Tibial nerve (tissue), 4 donors: ENCODE measurements at regions not wholly inside any gene's neighbourhood (a gene's known extent, or its start where the extent isn't known, plus 50 kb on each side); places are given as distances from the start of the nearest gene placed in this dataset.

Experiments
- DNase-seq, 2 donors: peaks; one replicate each; pipeline ENCODE4 v3.0.0-alpha.2; 2019; ENCODE audit warnings: low spot score in 2 of 2
- H3K27ac ChIP-seq, 4 donors: fragments of 200-600 bp; sonication (generic) in 3 of 4; one replicate each; pipeline ENCODE4 v1.5.1; 2017 to 2019; ENCODE audit warnings: mild to moderate bottlenecking in 1 of 4
- H3K27me3 ChIP-seq, 2 donors: fragments of 200-600 bp; sonication (generic) in 1 of 2; one replicate each; pipeline versions ENCODE4 v1.5.1 to v1.6.0; 2017 to 2019
- H3K36me3 ChIP-seq, 3 donors: fragments of 200-600 bp; sonication (generic); one replicate each; pipeline ENCODE4 v1.5.1; 2018 to 2019
- H3K4me1 ChIP-seq, 4 donors: fragments of 200-600 bp; sonication (generic) in 3 of 4; one replicate each; pipeline ENCODE4 v1.5.1; 2017 to 2019
- H3K4me3 ChIP-seq, 4 donors: fragments of 200-600 bp; sonication (generic) in 3 of 4; one replicate each; pipeline ENCODE4 v1.5.1; 2017 to 2019; ENCODE audit warnings: mild to moderate bottlenecking in 1 of 4, moderate library complexity in 1 of 4
- H3K9me3 ChIP-seq, 4 donors: fragments of 200-600 bp; sonication (generic) in 3 of 4; one replicate each; pipeline ENCODE4 v1.5.1; 2017 to 2019
- EP300 ChIP-seq, 2 donors: sonication (generic); formaldehyde crosslinking; IDR thresholded peaks; one replicate each; pipeline ENCODE4 v1.6.1; 2017; ENCODE audit warnings: antibody characterized with exemption in 2 of 2, mild to moderate bottlenecking in 1 of 2
- POLR2A ChIP-seq, 2 donors: fragments of 450-650 bp; IDR thresholded peaks; one replicate each; pipeline ENCODE4 v1.6.1; 2017; ENCODE audit warnings: antibody characterized with exemption in 2 of 2, mild to moderate bottlenecking in 2 of 2, moderate library complexity in 2 of 2
- WGBS, 2 donors: methylation state at CpG; one replicate each; pipeline ENCODE4 v1.1.5; 2018; 5-methylcytosine and 5-hydroxymethylcytosine counted together
- TF ChIP-seq, protein P1 (sequence below), 5 experiments: fragments of 200-600 bp in 3 of 5; fragments of 450-650 bp in 2 of 5; sonication (generic) in 3 of 5; IDR thresholded peaks; one replicate each; pipeline ENCODE4 v1.5.1; 2016 to 2019; ENCODE audit warnings: antibody characterized with exemption in 5 of 5, mild to moderate bottlenecking in 3 of 5, moderate library complexity in 2 of 5

DNA sequence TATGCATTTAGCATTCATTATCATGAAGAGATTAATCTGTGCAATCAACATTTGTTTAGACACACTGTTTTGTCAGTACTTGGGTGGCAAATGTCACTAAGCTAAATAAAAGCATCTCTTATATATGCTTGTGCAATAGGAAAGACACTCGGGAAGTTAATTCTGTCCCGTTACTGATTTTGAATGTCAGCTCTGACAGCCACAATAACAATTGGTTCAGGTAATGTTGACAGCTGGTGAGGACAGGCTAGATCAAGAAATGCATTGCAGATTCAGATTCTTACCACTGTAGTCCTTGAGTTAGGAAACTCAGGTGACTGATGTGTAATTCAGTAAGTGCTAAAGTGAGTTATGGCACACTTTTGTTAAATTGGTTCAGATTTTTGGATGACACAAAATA, 523.8 kb upstream of the FAT3 start:
- DNase-seq: no peak
- 72 to 76% methylated on average over 2 of the region's 2 CpGs for WGBS, 2 donors
- Histone ChIP-seq H3K27ac (no peak overlapping the region), H3K27me3 (no peaks in the 10 kb centered on the region), H3K4me3 (no peak overlapping the region), H3K4me1 (no peaks in the 10 kb centered on the region), H3K36me3 (no peaks in the 10 kb centered on the region), H3K9me3 (no peaks in the 10 kb centered on the region)
- no peak for TF ChIP-seq POLR2A (IDR thresholded peaks at IDR 0.05)
- TF ChIP-seq, protein P1, sequence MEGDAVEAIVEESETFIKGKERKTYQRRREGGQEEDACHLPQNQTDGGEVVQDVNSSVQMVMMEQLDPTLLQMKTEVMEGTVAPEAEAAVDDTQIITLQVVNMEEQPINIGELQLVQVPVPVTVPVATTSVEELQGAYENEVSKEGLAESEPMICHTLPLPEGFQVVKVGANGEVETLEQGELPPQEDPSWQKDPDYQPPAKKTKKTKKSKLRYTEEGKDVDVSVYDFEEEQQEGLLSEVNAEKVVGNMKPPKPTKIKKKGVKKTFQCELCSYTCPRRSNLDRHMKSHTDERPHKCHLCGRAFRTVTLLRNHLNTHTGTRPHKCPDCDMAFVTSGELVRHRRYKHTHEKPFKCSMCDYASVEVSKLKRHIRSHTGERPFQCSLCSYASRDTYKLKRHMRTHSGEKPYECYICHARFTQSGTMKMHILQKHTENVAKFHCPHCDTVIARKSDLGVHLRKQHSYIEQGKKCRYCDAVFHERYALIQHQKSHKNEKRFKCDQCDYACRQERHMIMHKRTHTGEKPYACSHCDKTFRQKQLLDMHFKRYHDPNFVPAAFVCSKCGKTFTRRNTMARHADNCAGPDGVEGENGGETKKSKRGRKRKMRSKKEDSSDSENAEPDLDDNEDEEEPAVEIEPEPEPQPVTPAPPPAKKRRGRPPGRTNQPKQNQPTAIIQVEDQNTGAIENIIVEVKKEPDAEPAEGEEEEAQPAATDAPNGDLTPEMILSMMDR (IDR thresholded peaks at IDR 0.05): no peak
- no peak for TF ChIP-seq EP300 (IDR thresholded peaks at IDR 0.05)

DNA sequence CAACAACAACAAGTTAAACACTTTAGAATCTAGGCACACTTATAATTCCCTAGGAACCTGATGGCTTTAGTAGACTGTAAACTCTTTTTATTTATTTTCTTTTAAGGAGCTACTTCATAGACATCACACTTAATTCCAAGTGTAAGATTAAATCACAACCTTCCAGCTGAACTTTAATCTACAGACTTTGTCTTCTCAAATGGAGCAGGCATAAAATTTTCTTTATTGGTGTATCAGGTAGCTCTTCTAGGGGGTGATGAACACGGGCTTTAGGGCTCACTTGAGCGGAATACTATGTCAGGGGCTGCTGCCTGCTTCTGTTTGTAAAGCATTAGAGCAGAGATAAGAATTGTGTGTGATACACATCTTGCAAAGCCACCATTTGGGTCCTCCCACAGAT, 525.8 kb upstream of the FAT3 start:
- H3K27ac ChIP-seq: no peak overlapping the region
- no peaks in the 10 kb centered on the region for H3K27me3 ChIP-seq
- no peaks in the 10 kb centered on the region for H3K36me3 ChIP-seq
- H3K4me1 ChIP-seq: no peaks in the 10 kb centered on the region
- 65 to 70% methylated on average over 2 of the region's 2 CpGs for WGBS, 2 donors
- no peaks in the 10 kb centered on the region for H3K9me3 ChIP-seq
- TF ChIP-seq EP300 (IDR thresholded peaks at IDR 0.05) (no peak), POLR2A (IDR thresholded peaks at IDR 0.05) (no peak)
- TF ChIP-seq, protein P1 (IDR thresholded peaks at IDR 0.05): no peak
- no peak for DNase-seq
- no peak overlapping the region for H3K4me3 ChIP-seq

DNA sequence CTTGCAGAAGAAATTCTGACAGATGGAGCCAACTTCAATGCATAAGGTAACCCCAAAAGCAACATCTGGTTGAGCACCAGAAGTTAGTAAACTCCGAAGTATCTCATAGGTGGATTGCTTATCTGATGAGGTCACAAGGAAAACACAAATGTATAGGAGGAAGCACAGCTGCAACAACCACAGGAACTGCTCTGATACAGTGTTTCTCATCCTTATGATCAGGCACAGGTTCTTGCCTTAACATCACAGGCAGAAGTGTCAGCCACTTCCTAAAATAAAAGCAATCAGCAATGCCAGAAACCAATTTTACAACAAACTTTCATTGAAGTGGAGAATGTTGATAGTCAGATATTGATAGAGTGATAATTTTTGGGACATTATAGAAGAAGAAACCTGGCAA, 530.3 kb upstream of the FAT3 start:
- Histone ChIP-seq H3K27me3 (no peaks in the 10 kb centered on the region), H3K36me3 (no peaks in the 10 kb centered on the region), H3K4me3 (no peak overlapping the region), H3K9me3 (no peaks in the 10 kb centered on the region), H3K4me1 (no peaks in the 10 kb centered on the region), H3K27ac (no peak overlapping the region)
- TF ChIP-seq POLR2A (IDR thresholded peaks at IDR 0.05) (no peak), EP300 (IDR thresholded peaks at IDR 0.05) (no peak)
- TF ChIP-seq, protein P1 (IDR thresholded peaks at IDR 0.05): no peak
- DNase-seq: no peak
- 68 to 76% methylated on average over 1 of the region's 1 CpG for WGBS, 2 donors

DNA sequence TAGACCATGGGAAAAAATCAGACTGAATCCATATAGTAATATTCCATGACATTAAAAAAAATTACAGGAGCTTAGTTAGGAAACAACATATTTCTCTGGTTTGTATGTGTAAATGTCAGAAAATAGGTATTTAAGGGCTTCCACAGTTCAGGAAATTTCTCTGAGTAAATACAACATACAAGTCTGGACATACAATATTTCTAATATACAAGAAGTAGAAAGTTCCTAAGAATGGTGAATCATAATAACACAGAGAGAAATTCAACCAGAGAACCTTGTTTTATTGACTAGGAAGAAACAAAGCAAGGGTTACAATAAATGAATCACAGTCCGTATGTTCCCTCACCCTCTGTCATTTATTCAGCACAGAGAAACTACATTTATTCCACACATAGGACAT, 532.7 kb upstream of the FAT3 start:
- Histone ChIP-seq H3K27me3 (no peaks in the 10 kb centered on the region), H3K4me3 (no peak overlapping the region), H3K4me1 (no peaks in the 10 kb centered on the region), H3K36me3 (no peaks in the 10 kb centered on the region), H3K27ac (no peak overlapping the region), H3K9me3 (no peaks in the 10 kb centered on the region)
- 62 to 67% methylated on average over 1 of the region's 1 CpG for WGBS, 2 donors
- no peak for DNase-seq
- TF ChIP-seq, protein P1 (IDR thresholded peaks at IDR 0.05): no peak
- TF ChIP-seq POLR2A (IDR thresholded peaks at IDR 0.05): no peak
- no peak for TF ChIP-seq EP300 (IDR thresholded peaks at IDR 0.05)

DNA sequence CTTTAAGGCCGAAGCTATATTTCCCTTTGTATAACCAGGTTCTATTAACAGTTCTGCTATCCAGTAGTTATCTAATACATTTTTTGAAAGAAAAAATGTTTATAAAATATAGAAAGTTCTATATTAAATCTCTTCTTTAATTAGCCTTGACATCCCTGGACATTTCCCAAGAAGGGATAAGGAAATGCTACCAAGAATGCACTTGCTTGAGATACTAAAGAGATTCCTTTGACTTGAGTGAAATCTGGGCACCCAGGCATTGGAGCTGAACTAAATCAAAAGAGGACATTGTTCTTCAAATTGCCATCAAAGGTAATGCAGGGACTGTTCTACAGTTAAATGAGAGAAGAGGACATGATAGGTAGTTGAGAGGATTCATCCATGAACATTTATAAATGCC, 535.9 kb upstream of the FAT3 start:
- no peak overlapping the region for H3K27ac ChIP-seq
- H3K4me1 ChIP-seq: no peaks in the 10 kb centered on the region
- H3K4me3 ChIP-seq: no peak overlapping the region
- H3K27me3 ChIP-seq: no peaks in the 10 kb centered on the region
- DNase-seq: no peak
- TF ChIP-seq EP300 (IDR thresholded peaks at IDR 0.05): no peak
- TF ChIP-seq, protein P1 (IDR thresholded peaks at IDR 0.05): no peak
- TF ChIP-seq POLR2A (IDR thresholded peaks at IDR 0.05): no peak
- no peaks in the 10 kb centered on the region for H3K9me3 ChIP-seq
- H3K36me3 ChIP-seq: no peaks in the 10 kb centered on the region
- WGBS, 2 donors: 90 to 92% methylated on average over 1 of the region's 1 CpG
